Muscle layer of colon (tissue), 2 donors: ENCODE measurements at regions not wholly inside any gene's neighbourhood (a gene's known extent, or its start where the extent isn't known, plus 50 kb on each side); places are given as distances from the start of the nearest gene placed in this dataset.

ENCODE experiments used
- H3K27ac ChIP-seq: one replicate; pipeline ENCODE4 v1.7.0; 2013; ENCODE audit warnings: low read depth, mild to moderate bottlenecking, low read length, moderate library complexity
- H3K27me3 ChIP-seq, 2 donors: one replicate each; pipeline ENCODE4 v1.7.0; 2013; ENCODE audit warnings: low read length in 2 of 2, mild to moderate bottlenecking in 2 of 2; ENCODE audit not compliant: insufficient read depth in 2 of 2, control insufficient read depth in 1 of 2
- H3K36me3 ChIP-seq: one replicate; pipeline ENCODE4 v1.7.0; 2013; ENCODE audit warnings: mild to moderate bottlenecking, low read length; ENCODE audit not compliant: insufficient read depth
- H3K4me1 ChIP-seq: one replicate; pipeline ENCODE4 v1.7.0; 2013; ENCODE audit warnings: mild to moderate bottlenecking, low read length; ENCODE audit not compliant: insufficient read depth
- H3K4me3 ChIP-seq, 2 donors: one replicate each; pipeline ENCODE4 v1.7.0; 2013; ENCODE audit warnings: low read length in 2 of 2, low read depth in 1 of 2, mild to moderate bottlenecking in 1 of 2, moderate library complexity in 1 of 2
- H3K9ac ChIP-seq: one replicate; pipeline ENCODE4 v1.7.0; 2013; ENCODE audit warnings: low read length
- H3K9me3 ChIP-seq: one replicate; pipeline ENCODE4 v1.7.0; 2013; ENCODE audit warnings: mild to moderate bottlenecking, low read length
- donor health status: abdominal sarcoma.
- donor health status: Adenocarcinoma of cecum.

GRCh38 chr16:49127103-49127502 lies 154.5 kb downstream of the CBLN1 start:
- H3K4me1 ChIP-seq, result no peaks in the 10 kb centered on the region

GRCh38 chr16:49121636-49122035 lies 160.0 kb downstream of the CBLN1 start:
- H3K36me3 ChIP-seq, result no peaks in the 10 kb centered on the region
- H3K9me3 ChIP-seq, result no peaks in the 10 kb centered on the region
- no peaks in the 10 kb centered on the region for H3K27me3 ChIP-seq
- peaks cover 6% of the 10 kb centered on the region for H3K4me1 ChIP-seq
- H3K27ac ChIP-seq, result no peak overlapping the region
- no peak overlapping the region for H3K4me3 ChIP-seq
- H3K9ac ChIP-seq, result no peak overlapping the region

More at GRCh38 chr16:49127103-49127502, 154.5 kb downstream of the CBLN1 start:
- no peaks in the 10 kb centered on the region for H3K9me3 ChIP-seq
- H3K36me3 ChIP-seq, result no peaks in the 10 kb centered on the region
- H3K4me3 ChIP-seq, result no peak overlapping the region
- H3K27ac ChIP-seq, result no peak overlapping the region
- no peaks in the 10 kb centered on the region for H3K27me3 ChIP-seq
- no peak overlapping the region for H3K9ac ChIP-seq

- no peak overlapping the region for H3K27ac ChIP-seq
- peaks cover 6% of the 10 kb centered on the region for H3K4me1 ChIP-seq
- no peak overlapping the region for H3K9ac ChIP-seq
Measured at GRCh38 chr16:49120631-49121030, 161.0 kb downstream of the CBLN1 start.

GRCh38 chr16:49116873-49117272 lies 164.8 kb downstream of the CBLN1 start:
- Histone ChIP-seq H3K36me3 (no peaks in the 10 kb centered on the region), H3K27me3 (no peaks in the 10 kb centered on the region), H3K4me1 (peaks cover 19% of the 10 kb centered on the region), H3K4me3 (no peak overlapping the region), H3K9me3 (no peaks in the 10 kb centered on the region), H3K9ac (no peak overlapping the region), H3K27ac (no peak overlapping the region)

More at GRCh38 chr16:49120631-49121030, 161.0 kb downstream of the CBLN1 start:
- no peak overlapping the region for H3K4me3 ChIP-seq
- H3K9me3 ChIP-seq, result no peaks in the 10 kb centered on the region
- H3K36me3 ChIP-seq, result no peaks in the 10 kb centered on the region
- no peaks in the 10 kb centered on the region for H3K27me3 ChIP-seq

GRCh38 chr16:49115956-49116355 lies 165.7 kb downstream of the CBLN1 start:
- Histone ChIP-seq H3K36me3 (no peaks in the 10 kb centered on the region), H3K9me3 (no peaks in the 10 kb centered on the region), H3K4me3 (no peak overlapping the region), H3K27me3 (no peaks in the 10 kb centered on the region), H3K4me1 (peaks cover 19% of the 10 kb centered on the region), H3K27ac (no peak overlapping the region), H3K9ac (no peak overlapping the region)

GRCh38 chr16:49112754-49113153 lies 168.9 kb downstream of the CBLN1 start:
- Histone ChIP-seq H3K9me3 (no peaks in the 10 kb centered on the region), H3K27ac (no peak overlapping the region), H3K36me3 (no peaks in the 10 kb centered on the region)

GRCh38 chr16:49111351-49111750 lies 170.3 kb downstream of the CBLN1 start:
- H3K27ac ChIP-seq, result no peak overlapping the region
- peaks cover 13% of the 10 kb centered on the region for H3K4me1 ChIP-seq
- H3K9me3 ChIP-seq, result no peaks in the 10 kb centered on the region
- H3K27me3 ChIP-seq, result no peaks in the 10 kb centered on the region
- no peak overlapping the region for H3K9ac ChIP-seq
- no peak overlapping the region for H3K4me3 ChIP-seq
- no peaks in the 10 kb centered on the region for H3K36me3 ChIP-seq

More at GRCh38 chr16:49112754-49113153, 168.9 kb downstream of the CBLN1 start:
- Histone ChIP-seq H3K4me3 (no peak overlapping the region), H3K9ac (no peak overlapping the region), H3K4me1 (peaks cover 15% of the 10 kb centered on the region), H3K27me3 (no peaks in the 10 kb centered on the region)

- no peak overlapping the region for H3K27ac ChIP-seq
- H3K4me1 ChIP-seq, result peaks cover 9% of the 10 kb centered on the region
- H3K27me3 ChIP-seq, result no peaks in the 10 kb centered on the region
Measured at GRCh38 chr16:49108611-49109010, 173.0 kb downstream of the CBLN1 start.

GRCh38 chr16:49103298-49103697 lies 178.3 kb downstream of the CBLN1 start:
- H3K4me1 ChIP-seq, result no peaks in the 10 kb centered on the region
- H3K27ac ChIP-seq, result no peak overlapping the region
- no peaks in the 10 kb centered on the region for H3K27me3 ChIP-seq
- no peaks in the 10 kb centered on the region for H3K9me3 ChIP-seq
- H3K36me3 ChIP-seq, result no peaks in the 10 kb centered on the region
- H3K9ac ChIP-seq, result no peak overlapping the region
- H3K4me3 ChIP-seq, result no peak overlapping the region

More at GRCh38 chr16:49108611-49109010, 173.0 kb downstream of the CBLN1 start:
- no peak overlapping the region for H3K9ac ChIP-seq
- H3K4me3 ChIP-seq, result no peak overlapping the region
- no peaks in the 10 kb centered on the region for H3K9me3 ChIP-seq
- no peaks in the 10 kb centered on the region for H3K36me3 ChIP-seq

GRCh38 chr16:49101997-49102396 lies 179.6 kb downstream of the CBLN1 start:
- H3K36me3 ChIP-seq, result no peaks in the 10 kb centered on the region
- no peaks in the 10 kb centered on the region for H3K27me3 ChIP-seq
- no peaks in the 10 kb centered on the region for H3K4me1 ChIP-seq
- H3K9ac ChIP-seq, result no peak overlapping the region
- no peak overlapping the region for H3K27ac ChIP-seq
- H3K4me3 ChIP-seq, result no peak overlapping the region
- H3K9me3 ChIP-seq, result no peaks in the 10 kb centered on the region

- Histone ChIP-seq H3K4me3 (no peak overlapping the region), H3K36me3 (no peaks in the 10 kb centered on the region), H3K4me1 (no peaks in the 10 kb centered on the region), H3K27me3 (no peaks in the 10 kb centered on the region), H3K9ac (no peak overlapping the region), H3K9me3 (no peaks in the 10 kb centered on the region), H3K27ac (no peak overlapping the region)
Measured at GRCh38 chr16:49100366-49100765, 181.3 kb downstream of the CBLN1 start.

GRCh38 chr16:49097964-49098363 lies 183.7 kb downstream of the CBLN1 start:
- Histone ChIP-seq H3K9ac (no peak overlapping the region), H3K36me3 (no peaks in the 10 kb centered on the region), H3K27me3 (no peaks in the 10 kb centered on the region), H3K9me3 (no peaks in the 10 kb centered on the region), H3K27ac (no peak overlapping the region), H3K4me1 (no peaks in the 10 kb centered on the region), H3K4me3 (no peak overlapping the region)
